ENCODE measurements at regions not wholly inside any gene's neighbourhood (a gene's known extent, or its start where the extent isn't known, plus 50 kb on each side); places are given as distances from the start of the nearest gene placed in this dataset.
"Not testable (repeated sequence)": the region's sequence is repeated elsewhere in the genome, so short reads cannot be mapped to it uniquely, and the experiment has no call there.

- DNase-seq = no peak
Measured at GRCh38 chr1:38787041-38787440, 72.5 kb downstream of the RRAGC start.

GRCh38 chr1:38786040-38786436, 73.5 kb downstream of the RRAGC start:
- peak; percentile 99 for DNase-seq

GRCh38 chr1:38785285-38786039, 74.1 kb downstream of the RRAGC start:
- peak; percentile 100 for DNase-seq

- DNase-seq = peak; percentile 100
Measured at GRCh38 chr1:38784452-38785284, 74.9 kb downstream of the RRAGC start.

DNA sequence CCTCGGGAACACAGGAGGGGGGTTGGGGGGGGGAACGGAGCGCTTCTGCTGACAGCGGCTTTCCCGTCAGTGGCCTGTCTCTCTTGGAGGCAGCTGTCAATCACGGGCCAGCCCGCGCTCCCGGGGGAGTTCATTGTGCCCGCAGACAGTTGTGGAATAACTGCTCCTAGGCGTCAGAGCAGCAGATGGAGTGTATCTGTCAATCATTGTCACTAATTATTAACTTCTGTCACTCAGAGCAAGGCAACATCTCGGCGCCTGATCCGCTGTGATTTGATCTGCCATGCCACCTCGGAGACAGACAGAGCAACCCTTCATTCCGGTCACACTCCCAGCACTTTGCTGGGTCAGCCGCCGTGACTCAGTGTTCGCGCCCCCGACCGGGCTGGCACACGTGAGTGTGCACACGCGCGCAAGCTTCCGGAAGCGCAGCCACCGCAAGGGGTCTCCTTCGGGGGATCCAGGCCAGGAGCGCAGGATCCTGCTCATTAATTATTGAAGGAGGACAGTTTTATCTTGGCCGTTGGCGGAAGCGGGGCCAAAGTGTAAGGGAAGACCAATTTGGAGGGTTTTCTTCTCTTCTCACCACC, 75.8 kb downstream of the RRAGC start:
- peak; percentile 99 for DNase-seq

GRCh38 chr1:38781872-38782617, 77.5 kb downstream of the RRAGC start:
- no peak for DNase-seq

- DNase-seq = no peak
Measured at GRCh38 chr1:38780133-38780532, 79.4 kb downstream of the RRAGC start.

DNA sequence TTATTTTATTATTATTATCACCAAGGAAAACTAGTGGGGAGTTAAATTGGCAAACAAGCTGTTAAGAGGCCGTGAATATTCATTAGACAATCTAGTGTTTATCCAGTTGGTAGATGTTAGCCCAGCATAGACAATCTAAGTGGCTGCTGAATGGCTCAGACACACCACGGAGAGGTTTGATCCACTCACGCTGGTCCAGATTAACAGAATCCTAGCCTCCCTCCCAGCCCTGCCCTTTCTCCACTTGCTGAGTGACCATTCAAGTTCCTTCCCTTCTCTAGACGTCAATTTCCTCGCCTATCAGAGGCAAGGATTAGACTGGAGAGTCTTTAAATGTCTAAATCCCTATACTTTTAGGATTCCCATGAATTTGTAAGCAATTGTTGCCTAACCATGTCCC, 80.1 kb downstream of the RRAGC start:
- DNase-seq = no peak

DNA sequence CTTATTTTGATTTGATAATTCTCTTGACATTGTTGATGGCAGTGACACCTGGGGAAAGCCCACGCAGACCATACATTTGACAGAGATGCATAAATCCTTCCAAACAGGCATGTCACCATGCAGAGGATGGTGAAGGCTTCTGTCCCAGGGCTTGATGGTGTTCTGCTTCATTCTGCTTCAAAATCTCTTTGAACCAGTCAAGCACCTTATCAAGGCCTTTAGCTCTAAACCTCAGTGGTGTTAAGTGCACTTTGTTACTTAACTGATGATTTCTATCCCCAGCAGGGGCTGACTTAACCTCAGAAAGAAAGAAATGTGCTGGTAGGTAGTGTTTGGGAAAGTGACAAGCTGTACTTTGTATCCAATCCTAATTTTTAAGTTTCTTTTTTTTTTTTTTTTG, 81.1 kb downstream of the RRAGC start:
- DNase-seq = no peak

GRCh38 chr1:38778051-38778450, 81.5 kb downstream of the RRAGC start:
- DNase-seq = no peak

DNA sequence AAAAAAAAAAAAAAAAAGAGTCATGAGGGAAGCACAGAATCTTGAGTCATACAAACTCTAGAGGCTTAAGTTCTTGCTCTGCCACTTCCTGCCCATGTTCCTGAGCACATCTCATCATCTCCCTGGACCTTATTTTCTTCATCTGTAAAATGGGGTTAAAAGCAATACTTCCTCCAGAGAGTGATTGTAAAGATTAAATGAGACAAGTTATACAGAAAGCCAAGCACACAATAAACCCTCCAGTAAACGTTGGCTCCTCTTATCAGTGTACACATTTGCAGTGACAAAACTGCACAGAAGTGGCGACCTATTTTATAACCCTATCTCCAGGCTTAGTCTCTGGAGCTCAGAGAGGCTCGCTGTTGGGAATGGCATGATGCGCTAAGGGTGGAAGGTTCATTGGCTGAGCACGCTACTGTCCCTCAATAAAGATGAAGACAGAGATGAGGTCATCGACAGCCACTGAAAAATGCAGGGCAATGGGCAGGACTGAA, 82.1 kb downstream of the RRAGC start:
- no peak for DNase-seq

DNA sequence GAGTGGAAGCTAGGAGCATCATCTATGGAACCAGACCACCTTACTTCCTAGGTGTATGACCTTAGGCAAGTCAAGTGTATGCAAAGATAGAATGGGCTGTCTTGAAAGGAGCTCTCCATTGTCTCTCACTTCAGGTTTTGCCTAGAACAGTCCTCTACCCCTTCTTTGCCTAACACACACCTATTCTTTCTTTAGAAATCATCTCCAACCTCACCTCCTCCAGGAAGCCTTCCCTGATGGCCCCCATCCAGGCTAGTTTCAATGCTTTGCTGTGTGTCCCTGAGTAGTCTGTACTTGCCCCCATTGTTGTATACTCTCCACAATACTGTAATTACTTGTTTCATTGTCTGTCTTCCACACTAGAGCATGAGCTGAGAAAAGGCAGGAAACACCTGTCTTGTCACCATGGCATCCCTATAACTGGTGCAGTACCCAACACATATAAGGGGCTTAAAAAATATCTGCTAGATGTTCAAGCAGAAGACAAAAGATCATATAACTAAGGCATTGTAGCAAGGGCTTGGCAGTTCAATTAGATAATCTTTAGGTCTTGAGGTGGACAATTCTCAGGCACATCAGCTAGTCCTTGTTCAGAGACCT, 83.0 kb downstream of the RRAGC start:
- DNase-seq = no peak

GRCh38 chr1:38775175-38775845, 84.3 kb downstream of the RRAGC start:
- no peak for DNase-seq

- DNase-seq = no peak
Measured at GRCh38 chr1:38773483-38773882, 86.1 kb downstream of the RRAGC start.

DNA sequence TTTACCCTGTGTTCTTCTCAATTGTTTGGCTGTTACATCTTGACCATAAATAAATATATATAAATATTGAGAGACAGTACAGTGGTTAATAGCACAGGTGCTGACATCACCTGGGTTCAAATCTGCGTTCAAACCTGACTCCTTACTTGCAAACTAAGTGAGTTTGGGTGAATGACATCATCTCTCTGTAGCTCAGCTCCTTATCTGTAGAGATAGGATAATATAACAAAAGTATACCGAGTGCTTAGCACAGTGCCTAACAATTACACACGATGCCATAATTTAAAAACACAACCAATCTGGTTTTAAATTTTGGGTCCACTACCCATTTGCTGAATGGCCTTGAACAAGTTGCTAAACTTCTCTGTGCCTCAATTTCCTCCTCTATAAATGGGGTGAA, 86.6 kb downstream of the RRAGC start:
- no peak for DNase-seq

DNA sequence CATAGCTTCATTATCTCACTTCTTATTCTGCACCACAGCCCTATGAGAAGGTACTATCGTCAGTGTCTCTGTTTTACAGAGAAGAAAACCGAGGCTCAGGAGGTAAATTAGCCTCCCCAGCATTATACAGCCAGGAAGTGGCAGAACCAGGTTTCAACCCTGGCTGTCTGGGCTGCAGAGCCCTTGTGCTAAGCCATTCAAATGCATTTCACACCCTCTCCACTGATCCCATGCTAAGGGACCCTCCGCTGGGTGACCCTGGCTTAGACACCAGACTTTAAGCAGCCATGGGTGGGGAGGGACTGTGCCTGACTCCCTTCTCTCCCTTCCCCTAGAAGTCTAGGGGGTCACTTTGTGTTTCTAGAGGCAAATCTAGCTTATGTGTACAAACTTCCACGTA, 87.5 kb downstream of the RRAGC start:
- no peak for DNase-seq

- DNase-seq = not testable (repeated sequence)
Measured at GRCh38 chr1:38770516-38771173, 88.9 kb downstream of the RRAGC start.

DNA sequence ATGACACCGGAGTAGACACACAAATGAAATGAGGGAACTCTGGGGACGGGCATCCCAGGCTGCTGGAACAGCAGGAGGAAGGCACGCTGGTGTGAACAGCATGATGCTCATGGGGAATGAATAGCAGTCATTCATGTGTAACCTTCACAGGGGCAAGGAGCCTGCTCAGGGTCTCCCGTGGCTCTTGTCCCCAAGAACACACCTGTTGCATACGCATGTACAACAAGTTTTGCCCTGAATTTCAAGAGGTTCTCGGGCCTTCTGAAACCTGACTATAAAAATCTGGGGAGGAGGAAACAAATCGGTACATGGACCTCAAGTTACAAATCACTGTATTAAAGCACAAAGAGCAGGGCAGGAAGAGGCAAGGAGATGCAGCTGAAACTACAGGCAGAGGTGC, 93.4 kb downstream of the RRAGC start:
- no peak for DNase-seq

DNA sequence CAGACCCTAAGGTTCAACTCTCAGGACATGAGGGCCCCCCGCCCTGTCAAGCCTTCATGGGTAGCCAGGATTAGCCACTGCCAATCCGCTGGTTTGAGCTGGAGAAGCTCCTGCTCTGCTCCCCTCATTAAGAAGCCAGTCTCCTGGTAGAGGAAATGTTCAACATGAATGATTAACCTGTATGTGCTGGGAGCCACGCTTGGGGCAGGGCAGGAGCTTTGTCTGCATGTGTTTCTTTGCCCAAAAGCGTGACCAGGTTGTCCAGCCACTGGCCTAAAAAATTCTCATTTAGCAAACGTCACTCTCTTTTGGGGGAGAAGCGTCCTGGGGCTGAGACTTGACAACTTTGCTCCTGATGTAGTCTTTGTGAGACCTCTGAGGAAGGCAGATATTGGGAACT, 96.5 kb downstream of the RRAGC start:
- no peak for DNase-seq

GRCh38 chr1:38760562-38760961, 99.0 kb downstream of the RRAGC start:
- no peak for DNase-seq

DNA sequence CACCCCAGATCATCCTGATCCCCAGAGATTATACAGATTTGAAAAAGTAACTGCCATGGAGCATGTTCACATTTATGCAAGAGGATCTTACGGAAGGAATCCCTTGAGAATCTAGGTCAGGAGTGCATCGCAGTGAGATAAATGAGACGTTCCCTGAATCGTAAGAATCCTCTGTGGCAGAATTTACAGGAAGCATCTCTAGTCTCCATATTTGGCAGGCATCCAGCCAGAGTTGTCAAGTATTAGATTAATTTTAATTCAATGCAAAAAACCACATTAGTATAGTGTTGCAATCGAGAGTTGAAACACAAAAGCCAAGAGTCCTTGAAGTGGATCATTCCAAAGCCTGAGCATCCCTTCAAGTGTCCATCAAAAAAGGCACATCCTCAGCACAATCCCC, 100.8 kb downstream of the RRAGC start:
- no peak for DNase-seq
